HEK293 (cell line): ENCODE measurements at regions not wholly inside any gene's neighbourhood (a gene's known extent, or its start where the extent isn't known, plus 50 kb on each side); places are given as distances from the start of the nearest gene placed in this dataset.

Experiments used
- CTCF ChIA-PET: fragments of 350-600 bp; formaldehyde crosslinking; extraction: SDS; loops from one replicate; lab custom pipeline; 2021; ENCODE audit warnings: antibody characterized with exemption; lab: Yijun Ruan, JAX
- POLR2A ChIA-PET: fragments of 300-600 bp; formaldehyde crosslinking; extraction: SDS; loops from one replicate; lab custom pipeline; 2020; ENCODE audit warnings: antibody characterized with exemption, inconsistent platforms; lab: Yijun Ruan, JAX
- H3K27ac ChIP-seq: fragments of 200-500 bp; sonication (Bioruptor generic); 2 replicates; pipeline ENCODE4 v1.5.1; 2014; ENCODE audit warnings: low read depth, low read length, control low read depth, inconsistent platforms; ENCODE audit errors: extremely low read depth
- H3K36me3 ChIP-seq, 2 experiments: fragments of 200-500 bp in 1 of 2; sonication (Bioruptor generic) in 1 of 2; 1 replicate in 1 of 2; 2 replicates in 1 of 2; pipeline ENCODE4 v1.5.1; 2014 to 2017; ENCODE audit warnings: inconsistent platforms in 2 of 2, low read length in 2 of 2; ENCODE audit not compliant: control insufficient read depth in 2 of 2, insufficient read depth in 1 of 2
- H3K4me1 ChIP-seq: fragments of 200-500 bp; sonication (Bioruptor generic); 2 replicates; pipeline ENCODE4 v1.5.1; 2014; ENCODE audit warnings: mild to moderate bottlenecking, low read length, inconsistent platforms; ENCODE audit not compliant: control insufficient read depth, insufficient read depth
- H3K4me3 ChIP-seq: 2 replicates; pipeline ENCODE4 v1.5.1; 2011; ENCODE audit warnings: low read depth, mild to moderate bottlenecking, control low read depth, low read length, moderate library complexity
- H3K9me3 ChIP-seq: fragments of 200-500 bp; sonication (Bioruptor generic); 2 replicates; pipeline ENCODE4 v1.5.1; 2014; ENCODE audit warnings: low read depth, low read length, inconsistent platforms; ENCODE audit not compliant: control insufficient read depth, insufficient read depth
- GFI1B ChIP-seq: fragments of 450-650 bp; formaldehyde crosslinking; IDR thresholded peaks from 2 replicates; pipeline ENCODE4 v1.5.1; 2016; ENCODE audit warnings: missing biosample characterization, missing genetic modification characterization
- GLI4 ChIP-seq: fragments of 450-650 bp; formaldehyde crosslinking; IDR thresholded peaks from 2 replicates; pipeline ENCODE4 v1.5.1; 2016; ENCODE audit warnings: missing biosample characterization, missing genetic modification characterization
- KLF1 ChIP-seq: fragments of 450-650 bp; formaldehyde crosslinking; IDR thresholded peaks from 2 replicates; pipeline ENCODE4 v1.5.1; 2016; ENCODE audit warnings: missing biosample characterization, missing genetic modification characterization
- MYNN ChIP-seq: fragments of 450-650 bp; formaldehyde crosslinking; IDR thresholded peaks from 2 replicates; pipeline ENCODE4 v1.5.1; 2016; ENCODE audit warnings: missing biosample characterization, missing genetic modification characterization, borderline replicate concordance
- MZF1 ChIP-seq: fragments of 450-650 bp; formaldehyde crosslinking; IDR thresholded peaks from 2 replicates; pipeline ENCODE4 v1.5.1; 2017; ENCODE audit warnings: missing biosample characterization, missing genetic modification characterization, borderline replicate concordance
- ZBTB20 ChIP-seq: fragments of 450-650 bp; formaldehyde crosslinking; IDR thresholded peaks from 2 replicates; pipeline ENCODE4 v1.5.1; 2016; ENCODE audit warnings: missing biosample characterization, missing genetic modification characterization
- ZBTB7A ChIP-seq: fragments of 450-650 bp; formaldehyde crosslinking; IDR thresholded peaks from 2 replicates; pipeline ENCODE4 v1.5.1; 2016; ENCODE audit warnings: low read depth, missing biosample characterization, missing genetic modification characterization
- ZFP3 ChIP-seq: fragments of 450-650 bp; formaldehyde crosslinking; IDR thresholded peaks from 2 replicates; pipeline ENCODE4 v1.5.1; 2016; ENCODE audit warnings: low read depth, missing biosample characterization, missing genetic modification characterization
- ZNF146 ChIP-seq: fragments of 450-650 bp; formaldehyde crosslinking; IDR thresholded peaks from 2 replicates; pipeline ENCODE4 v1.5.1; 2016; ENCODE audit warnings: missing biosample characterization, missing genetic modification characterization
- ZNF248 ChIP-seq: fragments of 450-650 bp; formaldehyde crosslinking; IDR thresholded peaks from 2 replicates; pipeline ENCODE4 v1.5.1; 2017; ENCODE audit warnings: missing biosample characterization, missing genetic modification characterization
- ZNF292 ChIP-seq: fragments of 450-650 bp; formaldehyde crosslinking; IDR thresholded peaks from 2 replicates; pipeline ENCODE4 v1.5.1; 2016; ENCODE audit warnings: low read depth, missing biosample characterization, missing genetic modification characterization, borderline replicate concordance
- ZNF354C ChIP-seq: fragments of 450-650 bp; formaldehyde crosslinking; IDR thresholded peaks from 2 replicates; pipeline ENCODE4 v1.5.1; 2016; ENCODE audit warnings: missing biosample characterization, missing genetic modification characterization, low read depth, borderline replicate concordance
- ZNF48 ChIP-seq: fragments of 450-650 bp; formaldehyde crosslinking; IDR thresholded peaks from 2 replicates; pipeline ENCODE4 v1.5.1; 2016; ENCODE audit warnings: missing biosample characterization, missing genetic modification characterization
- ZNF560 ChIP-seq: fragments of 450-650 bp; formaldehyde crosslinking; IDR thresholded peaks from 2 replicates; pipeline ENCODE4 v1.5.1; 2017; ENCODE audit warnings: missing biosample characterization, missing genetic modification characterization, borderline replicate concordance
- ZNF561 ChIP-seq: fragments of 450-650 bp; IDR thresholded peaks from 2 replicates; pipeline ENCODE4 v1.5.1; 2018; ENCODE audit warnings: missing biosample characterization, missing genetic modification characterization, borderline replicate concordance
- ZNF596 ChIP-seq: fragments of 450-650 bp; IDR thresholded peaks from 2 replicates; pipeline ENCODE4 v1.5.0; 2018; ENCODE audit warnings: missing biosample characterization, mild to moderate bottlenecking, missing genetic modification characterization, moderate library complexity
- ZNF791 ChIP-seq: fragments of 450-650 bp; formaldehyde crosslinking; IDR thresholded peaks from 2 replicates; pipeline ENCODE4 v1.5.1; 2016; ENCODE audit warnings: missing biosample characterization, missing genetic modification characterization
- ZNF792 ChIP-seq: fragments of 450-650 bp; formaldehyde crosslinking; IDR thresholded peaks from 2 replicates; pipeline ENCODE4 v1.5.1; 2016; ENCODE audit warnings: missing biosample characterization, missing genetic modification characterization
- ZSCAN30 ChIP-seq: fragments of 450-650 bp; IDR thresholded peaks from 2 replicates; pipeline ENCODE4 v1.5.1; 2018; ENCODE audit warnings: missing biosample characterization, mild to moderate bottlenecking, missing genetic modification characterization, moderate library complexity
- TF ChIP-seq, protein P1 (sequence below): fragments of 450-650 bp; formaldehyde crosslinking; IDR thresholded peaks from 2 replicates; pipeline ENCODE4 v1.5.1; 2016; ENCODE audit warnings: missing biosample characterization, missing genetic modification characterization
- TF ChIP-seq, protein P2 (sequence below): fragments of 450-650 bp; IDR thresholded peaks from 2 replicates; pipeline ENCODE4 v1.5.1; 2018; ENCODE audit warnings: missing biosample characterization, mild to moderate bottlenecking, missing genetic modification characterization
- TF ChIP-seq, protein P3 (sequence below): fragments of 450-650 bp; formaldehyde crosslinking; IDR thresholded peaks from 2 replicates; pipeline ENCODE4 v1.5.1; 2016; ENCODE audit warnings: missing biosample characterization, missing genetic modification characterization, borderline replicate concordance
- TF ChIP-seq, protein P4 (sequence below): fragments of 450-650 bp; formaldehyde crosslinking; IDR thresholded peaks from 2 replicates; pipeline ENCODE4; 2016; ENCODE audit warnings: missing biosample characterization, missing genetic modification characterization
- TF ChIP-seq, protein P5 (sequence below): fragments of 450-650 bp; formaldehyde crosslinking; IDR thresholded peaks from 2 replicates; pipeline ENCODE4 v1.5.1; 2017; ENCODE audit warnings: missing biosample characterization, missing genetic modification characterization

DNA sequence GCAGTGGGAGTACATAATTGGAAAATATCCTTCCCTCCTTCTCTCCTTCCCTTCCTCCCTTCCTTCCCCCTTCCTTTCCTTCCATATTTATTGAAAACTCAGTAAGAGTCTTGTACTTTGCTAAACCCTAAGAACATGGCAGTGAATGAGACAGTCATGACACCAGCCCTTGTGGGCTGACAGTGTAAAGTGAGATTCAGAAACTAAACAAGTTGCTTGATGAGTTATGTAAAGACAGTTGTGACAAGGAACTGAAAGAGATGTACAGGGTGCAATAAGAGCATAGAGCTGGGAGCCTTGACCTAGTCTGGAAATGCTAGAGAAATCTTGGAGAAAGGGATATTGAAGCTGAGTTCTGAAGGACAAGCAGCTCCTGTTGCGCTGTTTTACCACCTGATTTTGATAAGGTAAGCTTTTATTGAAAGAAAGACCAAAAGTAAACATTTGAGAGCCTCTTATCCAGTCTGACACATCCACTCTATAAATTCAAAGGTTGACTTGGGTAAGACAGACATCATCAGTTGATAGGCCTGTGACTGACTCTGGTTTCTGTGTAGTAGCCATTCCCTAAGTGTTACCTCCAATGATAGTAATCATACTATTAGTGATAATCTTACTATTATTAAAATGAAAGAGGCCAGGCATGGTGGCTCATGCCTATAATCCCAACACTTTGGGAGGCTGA, 66.5 kb upstream of the SKOR2 start:
- H3K36me3 ChIP-seq = no peaks in the 10 kb centered on the region
- no peak overlapping the region for H3K27ac ChIP-seq
- CTCF ChIA-PET = no interaction called here
- POLR2A ChIA-PET = no interaction called here
- TF ChIP-seq ZNF292 (tag by site-specific recombination) (no peak), ZNF48 (tag by site-specific recombination) (no peak), MZF1 (tag by site-specific recombination) (no peak)
- TF ChIP-seq, protein P1, sequence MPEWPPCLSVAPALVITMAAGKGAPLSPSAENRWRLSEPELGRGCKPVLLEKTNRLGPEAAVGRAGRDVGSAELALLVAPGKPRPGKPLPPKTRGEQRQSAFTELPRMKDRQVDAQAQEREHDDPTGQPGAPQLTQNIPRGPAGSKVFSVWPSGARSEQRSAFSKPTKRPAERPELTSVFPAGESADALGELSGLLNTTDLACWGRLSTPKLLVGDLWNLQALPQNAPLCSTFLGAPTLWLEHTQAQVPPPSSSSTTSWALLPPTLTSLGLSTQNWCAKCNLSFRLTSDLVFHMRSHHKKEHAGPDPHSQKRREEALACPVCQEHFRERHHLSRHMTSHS = no peak
- no peaks in the 10 kb centered on the region for H3K9me3 ChIP-seq
- H3K4me1 ChIP-seq = no peaks in the 10 kb centered on the region
- H3K4me3 ChIP-seq = no peak overlapping the region

DNA sequence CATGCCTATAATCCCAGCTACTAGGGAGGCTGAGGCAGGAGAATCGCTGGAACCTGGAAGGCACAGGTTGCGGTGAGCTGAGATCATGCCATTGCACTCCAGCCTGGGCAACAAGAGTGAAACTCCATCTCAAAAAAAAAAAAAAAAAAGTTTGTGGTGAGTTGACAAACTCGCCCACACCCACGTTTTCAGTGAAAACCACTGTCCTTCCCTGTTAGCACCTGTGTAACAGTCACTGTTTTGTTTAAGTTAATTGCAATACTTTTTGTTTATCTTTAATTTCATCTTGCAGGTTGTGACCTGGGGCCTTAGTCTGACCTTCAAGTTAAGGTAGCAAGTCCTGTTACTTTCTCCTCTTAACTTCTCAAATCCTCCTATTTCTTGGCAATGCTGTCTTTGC, 65.5 kb upstream of the SKOR2 start:
- TF ChIP-seq ZBTB7A (tag by site-specific recombination) (no peak), ZNF561 (no peak), ZNF560 (no peak), ZNF792 (tag by site-specific recombination) (no peak), ZNF596 (tag by site-specific recombination) (no peak), ZNF354C (tag by site-specific recombination) (no peak), GLI4 (tag by site-specific recombination) (no peak), ZFP3 (no peak), ZBTB20 (tag by site-specific recombination) (no peak), ZNF791 (no peak), MYNN (no peak), ZSCAN30 (no peak), GFI1B (tag by site-specific recombination) (no peak), KLF1 (no peak), ZNF146 (no peak), ZNF248 (no peak)
- TF ChIP-seq, protein P2, sequence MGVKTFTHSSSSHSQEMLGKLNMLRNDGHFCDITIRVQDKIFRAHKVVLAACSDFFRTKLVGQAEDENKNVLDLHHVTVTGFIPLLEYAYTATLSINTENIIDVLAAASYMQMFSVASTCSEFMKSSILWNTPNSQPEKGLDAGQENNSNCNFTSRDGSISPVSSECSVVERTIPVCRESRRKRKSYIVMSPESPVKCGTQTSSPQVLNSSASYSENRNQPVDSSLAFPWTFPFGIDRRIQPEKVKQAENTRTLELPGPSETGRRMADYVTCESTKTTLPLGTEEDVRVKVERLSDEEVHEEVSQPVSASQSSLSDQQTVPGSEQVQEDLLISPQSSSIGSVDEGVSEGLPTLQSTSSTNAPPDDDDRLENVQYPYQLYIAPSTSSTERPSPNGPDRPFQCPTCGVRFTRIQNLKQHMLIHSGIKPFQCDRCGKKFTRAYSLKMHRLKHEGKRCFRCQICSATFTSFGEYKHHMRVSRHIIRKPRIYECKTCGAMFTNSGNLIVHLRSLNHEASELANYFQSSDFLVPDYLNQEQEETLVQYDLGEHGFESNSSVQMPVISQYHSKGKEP (tag by site-specific recombination) = no peak
- TF ChIP-seq, protein P3, sequence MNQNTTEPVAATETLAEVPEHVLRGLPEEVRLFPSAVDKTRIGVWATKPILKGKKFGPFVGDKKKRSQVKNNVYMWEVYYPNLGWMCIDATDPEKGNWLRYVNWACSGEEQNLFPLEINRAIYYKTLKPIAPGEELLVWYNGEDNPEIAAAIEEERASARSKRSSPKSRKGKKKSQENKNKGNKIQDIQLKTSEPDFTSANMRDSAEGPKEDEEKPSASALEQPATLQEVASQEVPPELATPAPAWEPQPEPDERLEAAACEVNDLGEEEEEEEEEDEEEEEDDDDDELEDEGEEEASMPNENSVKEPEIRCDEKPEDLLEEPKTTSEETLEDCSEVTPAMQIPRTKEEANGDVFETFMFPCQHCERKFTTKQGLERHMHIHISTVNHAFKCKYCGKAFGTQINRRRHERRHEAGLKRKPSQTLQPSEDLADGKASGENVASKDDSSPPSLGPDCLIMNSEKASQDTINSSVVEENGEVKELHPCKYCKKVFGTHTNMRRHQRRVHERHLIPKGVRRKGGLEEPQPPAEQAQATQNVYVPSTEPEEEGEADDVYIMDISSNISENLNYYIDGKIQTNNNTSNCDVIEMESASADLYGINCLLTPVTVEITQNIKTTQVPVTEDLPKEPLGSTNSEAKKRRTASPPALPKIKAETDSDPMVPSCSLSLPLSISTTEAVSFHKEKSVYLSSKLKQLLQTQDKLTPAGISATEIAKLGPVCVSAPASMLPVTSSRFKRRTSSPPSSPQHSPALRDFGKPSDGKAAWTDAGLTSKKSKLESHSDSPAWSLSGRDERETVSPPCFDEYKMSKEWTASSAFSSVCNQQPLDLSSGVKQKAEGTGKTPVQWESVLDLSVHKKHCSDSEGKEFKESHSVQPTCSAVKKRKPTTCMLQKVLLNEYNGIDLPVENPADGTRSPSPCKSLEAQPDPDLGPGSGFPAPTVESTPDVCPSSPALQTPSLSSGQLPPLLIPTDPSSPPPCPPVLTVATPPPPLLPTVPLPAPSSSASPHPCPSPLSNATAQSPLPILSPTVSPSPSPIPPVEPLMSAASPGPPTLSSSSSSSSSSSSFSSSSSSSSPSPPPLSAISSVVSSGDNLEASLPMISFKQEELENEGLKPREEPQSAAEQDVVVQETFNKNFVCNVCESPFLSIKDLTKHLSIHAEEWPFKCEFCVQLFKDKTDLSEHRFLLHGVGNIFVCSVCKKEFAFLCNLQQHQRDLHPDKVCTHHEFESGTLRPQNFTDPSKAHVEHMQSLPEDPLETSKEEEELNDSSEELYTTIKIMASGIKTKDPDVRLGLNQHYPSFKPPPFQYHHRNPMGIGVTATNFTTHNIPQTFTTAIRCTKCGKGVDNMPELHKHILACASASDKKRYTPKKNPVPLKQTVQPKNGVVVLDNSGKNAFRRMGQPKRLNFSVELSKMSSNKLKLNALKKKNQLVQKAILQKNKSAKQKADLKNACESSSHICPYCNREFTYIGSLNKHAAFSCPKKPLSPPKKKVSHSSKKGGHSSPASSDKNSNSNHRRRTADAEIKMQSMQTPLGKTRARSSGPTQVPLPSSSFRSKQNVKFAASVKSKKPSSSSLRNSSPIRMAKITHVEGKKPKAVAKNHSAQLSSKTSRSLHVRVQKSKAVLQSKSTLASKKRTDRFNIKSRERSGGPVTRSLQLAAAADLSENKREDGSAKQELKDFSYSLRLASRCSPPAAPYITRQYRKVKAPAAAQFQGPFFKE (tag by site-specific recombination) = no peak
- TF ChIP-seq, protein P4, sequence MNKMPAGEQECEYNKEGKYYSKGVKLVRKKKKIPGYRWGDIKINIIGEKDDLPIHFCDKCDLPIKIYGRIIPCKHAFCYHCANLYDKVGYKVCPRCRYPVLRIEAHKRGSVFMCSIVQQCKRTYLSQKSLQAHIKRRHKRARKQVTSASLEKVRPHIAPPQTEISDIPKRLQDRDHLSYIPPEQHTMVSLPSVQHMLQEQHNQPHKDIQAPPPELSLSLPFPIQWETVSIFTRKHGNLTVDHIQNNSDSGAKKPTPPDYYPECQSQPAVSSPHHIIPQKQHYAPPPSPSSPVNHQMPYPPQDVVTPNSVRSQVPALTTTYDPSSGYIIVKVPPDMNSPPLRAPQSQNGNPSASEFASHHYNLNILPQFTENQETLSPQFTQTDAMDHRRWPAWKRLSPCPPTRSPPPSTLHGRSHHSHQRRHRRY (tag by site-specific recombination) = no peak
- TF ChIP-seq, protein P5, sequence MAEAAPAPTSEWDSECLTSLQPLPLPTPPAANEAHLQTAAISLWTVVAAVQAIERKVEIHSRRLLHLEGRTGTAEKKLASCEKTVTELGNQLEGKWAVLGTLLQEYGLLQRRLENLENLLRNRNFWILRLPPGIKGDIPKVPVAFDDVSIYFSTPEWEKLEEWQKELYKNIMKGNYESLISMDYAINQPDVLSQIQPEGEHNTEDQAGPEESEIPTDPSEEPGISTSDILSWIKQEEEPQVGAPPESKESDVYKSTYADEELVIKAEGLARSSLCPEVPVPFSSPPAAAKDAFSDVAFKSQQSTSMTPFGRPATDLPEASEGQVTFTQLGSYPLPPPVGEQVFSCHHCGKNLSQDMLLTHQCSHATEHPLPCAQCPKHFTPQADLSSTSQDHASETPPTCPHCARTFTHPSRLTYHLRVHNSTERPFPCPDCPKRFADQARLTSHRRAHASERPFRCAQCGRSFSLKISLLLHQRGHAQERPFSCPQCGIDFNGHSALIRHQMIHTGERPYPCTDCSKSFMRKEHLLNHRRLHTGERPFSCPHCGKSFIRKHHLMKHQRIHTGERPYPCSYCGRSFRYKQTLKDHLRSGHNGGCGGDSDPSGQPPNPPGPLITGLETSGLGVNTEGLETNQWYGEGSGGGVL (tag by site-specific recombination) = no peak
- Histone ChIP-seq H3K27ac (no peak overlapping the region), H3K9me3 (no peaks in the 10 kb centered on the region), H3K36me3 (no peaks in the 10 kb centered on the region), H3K4me3 (no peak overlapping the region), H3K4me1 (no peaks in the 10 kb centered on the region)
- ChIA-PET CTCF (interaction anchor here (0.7 kb wide), 1 partner anchor 101 kb away, joined by 3 read pairs; no protein-coding TSS in a partner anchor), POLR2A (no interaction called here)
